ENCODE measurements at regions not wholly inside any gene's neighbourhood (a gene's known extent, or its start where the extent isn't known, plus 50 kb on each side); places are given as distances from the start of the nearest gene placed in this dataset.

GRCh38 chr2:65799141-65799854, 366.9 kb upstream of the SPRED2 start:
- 82% methylated on average over 5 of the region's 5 CpGs; no CpG with 5 or more reads in 1 of the 2 experiments for WGBS, 2 experiments (ENCODE audit: extremely low coverage in 1 of 2, insufficient coverage in 1 of 2, insufficient read length in 1 of 2, insufficient replicate concordance in 2 of 2, low coverage in 1 of 2, low lambda C conversion rate in 2 of 2, missing lambda C conversion rate in 1 of 2)
- Histone ChIP-seq H3K23ac (ENCODE audit: insufficient read length) (no peak overlapping the region), H3K79me1 (ENCODE audit: low read depth, low read length) (no peaks in the 10 kb centered on the region), H3K9ac (replicated peaks in 1 of 4; ENCODE audit: extremely low read depth in 1 of 4, low read depth in 3 of 4, low read length in 3 of 4) (no peak overlapping the region), H4K20me1 (replicated peaks in 1 of 2; ENCODE audit: control insufficient read depth in 1 of 2, insufficient read depth in 2 of 2, low read length in 2 of 2) (no peaks in the 10 kb centered on the region), H3K4me2 (ENCODE audit: insufficient read depth in 1 of 2, low read depth in 2 of 2, low read length in 2 of 2) (no peak overlapping the region), H3K14ac (ENCODE audit: insufficient read length) (no peak overlapping the region), H2BK20ac (ENCODE audit: low read length) (no peak overlapping the region), H3K4ac (replicated peaks; ENCODE audit: insufficient read length, low read depth, low read length) (no peak overlapping the region), H2BK15ac (ENCODE audit: low read length) (no peak overlapping the region), H2BK120ac (replicated peaks; ENCODE audit: low read depth, low read length) (no peak overlapping the region), H3K23me2 (ENCODE audit: low read depth, low read length) (no peaks in the 10 kb centered on the region), H2BK5ac (ENCODE audit: low read depth, low read length) (no peak overlapping the region), H3K9me3 (ENCODE audit: insufficient read depth in 2 of 2, low read depth in 1 of 2, low read length in 1 of 2) (no peaks in the 10 kb centered on the region), H3K79me2 (ENCODE audit: control insufficient read depth in 1 of 2, insufficient read depth in 2 of 2, low read length in 2 of 2) (no peaks in the 10 kb centered on the region), H2BK12ac (ENCODE audit: low read depth, low read length) (no peak overlapping the region), H3K4me1 (replicated peaks in 1 of 4; ENCODE audit: control insufficient read depth in 3 of 4, insufficient read depth in 4 of 4, low read length in 3 of 4) (no peaks in the 10 kb centered on the region), H4K8ac (ENCODE audit: extremely low read depth, insufficient read depth, low read length) (no peak overlapping the region), H2AFZ (ENCODE audit: low read length) (no peak overlapping the region), H4K5ac (ENCODE audit: insufficient read length, low read depth, low read length) (no peak overlapping the region), H3K18ac (ENCODE audit: extremely low read depth, low read length) (no peak overlapping the region), H3K36me3 (ENCODE audit: control insufficient read depth in 2 of 4, insufficient read depth in 4 of 4, low read length in 3 of 4) (no peaks in the 10 kb centered on the region), H3K27ac (ENCODE audit: low read depth, low read length) (no peak overlapping the region), H2AK5ac (ENCODE audit: low read depth, low read length) (no peak overlapping the region), H3K27me3 (replicated peaks in 1 of 4; ENCODE audit: control insufficient read depth in 3 of 4, extremely low read depth in 1 of 4, insufficient read depth in 3 of 4, low read length in 3 of 4) (no peaks in the 10 kb centered on the region), H4K91ac (replicated peaks; ENCODE audit: insufficient read length, low read length) (no peak overlapping the region), H3K4me3 (ENCODE audit: extremely low read depth in 1 of 4, insufficient read depth in 2 of 4, low read depth in 3 of 4, low read length in 4 of 4) (no peak overlapping the region), H3K56ac (replicated peaks; ENCODE audit: insufficient read length, low read depth, low read length) (no peak overlapping the region)
- DNase-seq (ENCODE audit: low read depth in 1 of 2, low spot score in 2 of 2): no peak
- ChIA-PET POLR2A (ENCODE audit: partially characterized antibody) (no interaction called here), CTCF (ENCODE audit: partially characterized antibody) (interaction anchor here (2.7 kb wide), 1 partner anchor 159 kb away, joined by 16 read pairs; no protein-coding TSS in a partner anchor)
- no peak for TF ChIP-seq CREB1 (IDR thresholded peaks at IDR 0.05)
- FAIRE-seq: no peak
